ENCODE measurements at regions not wholly inside any gene's neighbourhood (a gene's known extent, or its start where the extent isn't known, plus 50 kb on each side); places are given as distances from the start of the nearest gene placed in this dataset.

GRCh38 chr9:99437145-99437544 is 215.1 kb downstream of the SEC61B start:
- TF ChIP-seq, protein P1, sequence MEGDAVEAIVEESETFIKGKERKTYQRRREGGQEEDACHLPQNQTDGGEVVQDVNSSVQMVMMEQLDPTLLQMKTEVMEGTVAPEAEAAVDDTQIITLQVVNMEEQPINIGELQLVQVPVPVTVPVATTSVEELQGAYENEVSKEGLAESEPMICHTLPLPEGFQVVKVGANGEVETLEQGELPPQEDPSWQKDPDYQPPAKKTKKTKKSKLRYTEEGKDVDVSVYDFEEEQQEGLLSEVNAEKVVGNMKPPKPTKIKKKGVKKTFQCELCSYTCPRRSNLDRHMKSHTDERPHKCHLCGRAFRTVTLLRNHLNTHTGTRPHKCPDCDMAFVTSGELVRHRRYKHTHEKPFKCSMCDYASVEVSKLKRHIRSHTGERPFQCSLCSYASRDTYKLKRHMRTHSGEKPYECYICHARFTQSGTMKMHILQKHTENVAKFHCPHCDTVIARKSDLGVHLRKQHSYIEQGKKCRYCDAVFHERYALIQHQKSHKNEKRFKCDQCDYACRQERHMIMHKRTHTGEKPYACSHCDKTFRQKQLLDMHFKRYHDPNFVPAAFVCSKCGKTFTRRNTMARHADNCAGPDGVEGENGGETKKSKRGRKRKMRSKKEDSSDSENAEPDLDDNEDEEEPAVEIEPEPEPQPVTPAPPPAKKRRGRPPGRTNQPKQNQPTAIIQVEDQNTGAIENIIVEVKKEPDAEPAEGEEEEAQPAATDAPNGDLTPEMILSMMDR (IDR thresholded peaks at IDR 0.05; ENCODE audit: borderline replicate concordance, control extremely low read depth, extremely low read depth, insufficient read depth, missing control alignments): no peak

DNA sequence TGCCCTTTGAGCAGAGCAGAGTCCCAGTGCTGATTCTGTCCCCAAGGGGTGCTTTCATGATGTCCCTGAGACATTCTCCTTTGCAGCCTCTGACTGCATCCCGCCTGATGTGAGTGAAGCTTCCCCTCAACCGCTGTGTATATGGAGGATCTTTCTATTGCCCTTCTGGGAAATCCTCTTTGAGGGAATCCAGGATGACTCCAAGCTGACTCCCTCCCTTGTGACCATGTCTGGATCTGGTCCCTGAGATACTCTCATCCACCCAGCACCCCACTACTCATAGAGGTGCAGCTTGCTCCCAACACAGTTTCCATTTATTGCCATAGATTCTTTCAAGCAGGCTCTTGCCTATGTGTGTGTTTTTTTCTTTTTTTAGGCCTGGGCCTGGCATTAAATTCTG is 216.5 kb downstream of the SEC61B start:
- in situ Hi-C loops (cut with MboI; ENCODE audit: low sequenced_read_pairs, unreplicated experiment): no loop called here
- DNase-seq (ENCODE audit: low spot score): no peak
- TF ChIP-seq, protein P1 (IDR thresholded peaks at IDR 0.05; ENCODE audit: borderline replicate concordance, control extremely low read depth, extremely low read depth, insufficient read depth, missing control alignments): no peak

More at GRCh38 chr9:99437145-99437544, 215.1 kb downstream of the SEC61B start:
- in situ Hi-C loops (cut with MboI; ENCODE audit: low sequenced_read_pairs, unreplicated experiment): no loop called here
- no peak for DNase-seq (ENCODE audit: low spot score)

- TF ChIP-seq, protein P1 (IDR thresholded peaks at IDR 0.05; ENCODE audit: borderline replicate concordance, control extremely low read depth, extremely low read depth, insufficient read depth, missing control alignments): no peak
- in situ Hi-C loops (cut with MboI; ENCODE audit: low sequenced_read_pairs, unreplicated experiment): no loop called here
- no peak for DNase-seq (ENCODE audit: low spot score)
Observed at GRCh38 chr9:99441829-99442228, 219.7 kb downstream of the SEC61B start.

- DNase-seq (ENCODE audit: low spot score): no peak
- in situ Hi-C loops (cut with MboI; ENCODE audit: low sequenced_read_pairs, unreplicated experiment): no loop called here
- TF ChIP-seq, protein P1 (IDR thresholded peaks at IDR 0.05; ENCODE audit: borderline replicate concordance, control extremely low read depth, extremely low read depth, insufficient read depth, missing control alignments): no peak
Observed at GRCh38 chr9:99445371-99445891, 223.3 kb downstream of the SEC61B start.

DNA sequence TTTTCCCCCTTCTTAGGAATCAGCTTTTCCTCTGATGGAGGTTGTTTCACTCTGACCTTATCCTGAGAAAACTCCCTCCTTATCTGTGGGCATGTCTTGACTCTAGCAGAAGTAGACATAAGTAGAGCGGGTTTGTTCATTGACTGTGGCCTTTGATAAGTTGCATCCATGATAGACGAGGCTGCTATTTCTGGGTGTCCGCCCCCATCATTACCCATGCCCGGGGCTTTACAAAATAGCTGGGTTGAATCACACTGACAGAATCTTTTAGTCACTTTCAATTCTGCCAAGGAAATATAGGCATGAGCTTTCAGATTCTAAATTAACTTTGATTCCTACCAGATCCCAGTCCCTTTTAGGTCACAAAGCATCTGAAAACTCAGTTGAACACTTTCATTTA is 223.8 kb downstream of the SEC61B start:
- DNase-seq (ENCODE audit: low spot score): no peak
- in situ Hi-C loops (cut with MboI; ENCODE audit: low sequenced_read_pairs, unreplicated experiment): no loop called here
- TF ChIP-seq, protein P1 (IDR thresholded peaks at IDR 0.05; ENCODE audit: borderline replicate concordance, control extremely low read depth, extremely low read depth, insufficient read depth, missing control alignments): no peak

- no peak for DNase-seq (ENCODE audit: low spot score)
- TF ChIP-seq, protein P1 (IDR thresholded peaks at IDR 0.05; ENCODE audit: borderline replicate concordance, control extremely low read depth, extremely low read depth, insufficient read depth, missing control alignments): no peak
- in situ Hi-C loops (cut with MboI; ENCODE audit: low sequenced_read_pairs, unreplicated experiment): no loop called here
Observed at GRCh38 chr9:99447951-99448350, 225.9 kb downstream of the SEC61B start.

Measured in GM13976 (cell line).